ENCODE measurements at regions not wholly inside any gene's neighbourhood (a gene's known extent, or its start where the extent isn't known, plus 50 kb on each side); places are given as distances from the start of the nearest gene placed in this dataset.

DNA sequence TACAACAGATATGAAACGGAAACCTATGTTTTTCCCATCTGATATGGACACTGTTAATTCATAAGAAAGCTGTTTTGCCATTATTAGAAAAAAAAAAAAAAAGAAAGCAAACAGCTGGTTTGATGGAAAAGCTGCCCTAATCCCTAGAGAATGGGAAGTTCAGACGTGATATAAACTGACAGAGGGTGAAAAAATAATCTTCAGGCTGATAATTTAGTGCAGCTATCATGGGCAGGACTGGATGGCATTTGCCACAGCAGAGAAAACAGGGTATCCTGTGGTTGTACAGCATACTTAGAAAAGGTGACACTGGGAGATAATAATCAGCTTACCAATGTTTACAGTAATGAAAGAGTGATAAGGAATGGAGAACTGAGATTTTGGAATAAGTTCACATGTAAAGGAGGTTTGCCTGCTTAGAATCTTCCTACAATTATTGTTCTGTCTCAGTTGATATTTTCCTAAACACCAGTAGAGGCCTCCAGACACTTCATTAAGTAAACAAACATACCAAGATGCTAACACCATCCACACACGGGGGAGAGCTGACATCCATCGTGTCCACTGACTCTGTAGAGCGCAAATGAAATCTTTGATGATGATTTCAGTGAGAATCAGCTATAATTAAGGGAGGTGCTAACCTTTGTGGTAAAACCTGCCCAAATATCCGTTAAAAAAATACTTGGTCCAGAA lies 211.6 kb upstream of the MMADHC start:
- TF ChIP-seq, protein P1, sequence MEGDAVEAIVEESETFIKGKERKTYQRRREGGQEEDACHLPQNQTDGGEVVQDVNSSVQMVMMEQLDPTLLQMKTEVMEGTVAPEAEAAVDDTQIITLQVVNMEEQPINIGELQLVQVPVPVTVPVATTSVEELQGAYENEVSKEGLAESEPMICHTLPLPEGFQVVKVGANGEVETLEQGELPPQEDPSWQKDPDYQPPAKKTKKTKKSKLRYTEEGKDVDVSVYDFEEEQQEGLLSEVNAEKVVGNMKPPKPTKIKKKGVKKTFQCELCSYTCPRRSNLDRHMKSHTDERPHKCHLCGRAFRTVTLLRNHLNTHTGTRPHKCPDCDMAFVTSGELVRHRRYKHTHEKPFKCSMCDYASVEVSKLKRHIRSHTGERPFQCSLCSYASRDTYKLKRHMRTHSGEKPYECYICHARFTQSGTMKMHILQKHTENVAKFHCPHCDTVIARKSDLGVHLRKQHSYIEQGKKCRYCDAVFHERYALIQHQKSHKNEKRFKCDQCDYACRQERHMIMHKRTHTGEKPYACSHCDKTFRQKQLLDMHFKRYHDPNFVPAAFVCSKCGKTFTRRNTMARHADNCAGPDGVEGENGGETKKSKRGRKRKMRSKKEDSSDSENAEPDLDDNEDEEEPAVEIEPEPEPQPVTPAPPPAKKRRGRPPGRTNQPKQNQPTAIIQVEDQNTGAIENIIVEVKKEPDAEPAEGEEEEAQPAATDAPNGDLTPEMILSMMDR (IDR thresholded peaks at IDR 0.05), result peak; percentile 20 to 53 (median 32)
- TF ChIP-seq POLR2A (IDR thresholded peaks at IDR 0.05), result no peak
